ENCODE measurements at regions not wholly inside any gene's neighbourhood (a gene's known extent, or its start where the extent isn't known, plus 50 kb on each side); places are given as distances from the start of the nearest gene placed in this dataset.

- no peak overlapping the region for H4K5ac ChIP-seq (ENCODE audit: insufficient read length, low read depth, low read length)
- H3K23me2 ChIP-seq (ENCODE audit: insufficient read length, low read depth, low read length, poor library complexity, severe bottlenecking) = no peaks in the 10 kb centered on the region
- H2BK120ac ChIP-seq (ENCODE audit: low read depth, low read length, poor library complexity, severe bottlenecking) = no peak overlapping the region
- no peak overlapping the region for H3K18ac ChIP-seq (ENCODE audit: insufficient read length, low read depth, low read length)
- no peak overlapping the region for H2BK12ac ChIP-seq (ENCODE audit: insufficient read length, low read depth, low read length)
- DNase-seq = no peak
- H3K56ac ChIP-seq (ENCODE audit: insufficient read length, low read depth, low read length) = no peak overlapping the region
- H3K27me3 ChIP-seq (ENCODE audit: insufficient read depth, low read length) = no peaks in the 10 kb centered on the region
- no peak overlapping the region for H4K8ac ChIP-seq (replicated peaks; ENCODE audit: insufficient read length, low read depth, low read length)
- no peak overlapping the region for H2AK5ac ChIP-seq (ENCODE audit: insufficient read length, low read length)
- Mint-ChIP-seq H3K27me3 (ENCODE audit: low read depth) (no peaks in the 10 kb centered on the region; the same call in 1 of the 2 replicates), H3K4me3 (no peak overlapping the region), H3K27ac (no peak overlapping the region), H3K4me1 (no peaks in the 10 kb centered on the region), H3K9me3 (peaks cover 13 to 17% of the 10 kb centered on the region in 2 experiments), H3K36me3 (ENCODE audit: insufficient read depth in 1 of 3, low read depth in 3 of 3) (no peaks in the 10 kb centered on the region; a peak in 1 of 7 replicates)
- no peaks in the 10 kb centered on the region for H4K20me1 ChIP-seq (ENCODE audit: control insufficient read depth, insufficient read depth, insufficient read length)
- no peak overlapping the region for H2AFZ ChIP-seq (ENCODE audit: low read length)
- no peak overlapping the region for H3K9ac ChIP-seq (ENCODE audit: extremely low read depth, insufficient read length, low read length)
- H3K4ac ChIP-seq (ENCODE audit: low read depth, low read length) = no peak overlapping the region
- no peak overlapping the region for H4K91ac ChIP-seq (ENCODE audit: insufficient read length, low read depth, low read length)
- no peak overlapping the region for H2BK5ac ChIP-seq (ENCODE audit: insufficient read length, low read length)
- H3K79me1 ChIP-seq (ENCODE audit: insufficient read depth, low read depth, low read length, poor library complexity, severe bottlenecking) = no peaks in the 10 kb centered on the region
- H3K9me3 ChIP-seq (ENCODE audit: control insufficient read depth, low read depth, low read length) = no peaks in the 10 kb centered on the region
- H3K79me2 ChIP-seq (ENCODE audit: insufficient read depth, low read length) = no peaks in the 10 kb centered on the region
- no peak overlapping the region for H3T11ph ChIP-seq (ENCODE audit: low read length)
- no peaks in the 10 kb centered on the region for H3K4me1 ChIP-seq (ENCODE audit: insufficient read depth, low read length)
- no peak overlapping the region for H2BK20ac ChIP-seq (ENCODE audit: low read depth, low read length, poor library complexity, severe bottlenecking)
- H3K4me2 ChIP-seq (ENCODE audit: insufficient read depth, insufficient read length, low read length) = no peak overlapping the region
- no peak overlapping the region for H3K14ac ChIP-seq (ENCODE audit: insufficient read depth, low read length)
- H3K27ac ChIP-seq (ENCODE audit: insufficient read length, low read depth, low read length) = no peak overlapping the region
- TF ChIP-seq CTCF (conservative IDR thresholded peaks at IDR 0.05) = no peak
- H2BK15ac ChIP-seq (ENCODE audit: low read depth, low read length) = no peak overlapping the region
- H3K23ac ChIP-seq (ENCODE audit: insufficient read length, low read depth, low read length) = no peak overlapping the region
Measured at GRCh38 chr3:157741607-157742006, 238.4 kb upstream of the VEPH1 start.

Measured in H9 (cell line).